ENCODE measurements at regions not wholly inside any gene's neighbourhood (a gene's known extent, or its start where the extent isn't known, plus 50 kb on each side); places are given as distances from the start of the nearest gene placed in this dataset.

- Histone ChIP-seq H3K27ac (replicated peaks) (no peak overlapping the region), H3K4me1 (no peaks in the 10 kb centered on the region), H3K36me3 (no peaks in the 10 kb centered on the region), H3K27me3 (ENCODE audit: low read depth) (no peaks in the 10 kb centered on the region), H3K9me3 (replicated peaks) (no peaks in the 10 kb centered on the region), H3K4me3 (no peak overlapping the region)
- DNase-seq: no peak
- intact Hi-C loops (cut with micrococcal nuclease): no loop called here
- TF ChIP-seq, protein P1, sequence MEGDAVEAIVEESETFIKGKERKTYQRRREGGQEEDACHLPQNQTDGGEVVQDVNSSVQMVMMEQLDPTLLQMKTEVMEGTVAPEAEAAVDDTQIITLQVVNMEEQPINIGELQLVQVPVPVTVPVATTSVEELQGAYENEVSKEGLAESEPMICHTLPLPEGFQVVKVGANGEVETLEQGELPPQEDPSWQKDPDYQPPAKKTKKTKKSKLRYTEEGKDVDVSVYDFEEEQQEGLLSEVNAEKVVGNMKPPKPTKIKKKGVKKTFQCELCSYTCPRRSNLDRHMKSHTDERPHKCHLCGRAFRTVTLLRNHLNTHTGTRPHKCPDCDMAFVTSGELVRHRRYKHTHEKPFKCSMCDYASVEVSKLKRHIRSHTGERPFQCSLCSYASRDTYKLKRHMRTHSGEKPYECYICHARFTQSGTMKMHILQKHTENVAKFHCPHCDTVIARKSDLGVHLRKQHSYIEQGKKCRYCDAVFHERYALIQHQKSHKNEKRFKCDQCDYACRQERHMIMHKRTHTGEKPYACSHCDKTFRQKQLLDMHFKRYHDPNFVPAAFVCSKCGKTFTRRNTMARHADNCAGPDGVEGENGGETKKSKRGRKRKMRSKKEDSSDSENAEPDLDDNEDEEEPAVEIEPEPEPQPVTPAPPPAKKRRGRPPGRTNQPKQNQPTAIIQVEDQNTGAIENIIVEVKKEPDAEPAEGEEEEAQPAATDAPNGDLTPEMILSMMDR (IDR thresholded peaks at IDR 0.05; ENCODE audit: borderline replicate concordance): no peak
Observed at GRCh38 chr18:28689588-28689987, 512.7 kb upstream of the CDH2 start.

DNA sequence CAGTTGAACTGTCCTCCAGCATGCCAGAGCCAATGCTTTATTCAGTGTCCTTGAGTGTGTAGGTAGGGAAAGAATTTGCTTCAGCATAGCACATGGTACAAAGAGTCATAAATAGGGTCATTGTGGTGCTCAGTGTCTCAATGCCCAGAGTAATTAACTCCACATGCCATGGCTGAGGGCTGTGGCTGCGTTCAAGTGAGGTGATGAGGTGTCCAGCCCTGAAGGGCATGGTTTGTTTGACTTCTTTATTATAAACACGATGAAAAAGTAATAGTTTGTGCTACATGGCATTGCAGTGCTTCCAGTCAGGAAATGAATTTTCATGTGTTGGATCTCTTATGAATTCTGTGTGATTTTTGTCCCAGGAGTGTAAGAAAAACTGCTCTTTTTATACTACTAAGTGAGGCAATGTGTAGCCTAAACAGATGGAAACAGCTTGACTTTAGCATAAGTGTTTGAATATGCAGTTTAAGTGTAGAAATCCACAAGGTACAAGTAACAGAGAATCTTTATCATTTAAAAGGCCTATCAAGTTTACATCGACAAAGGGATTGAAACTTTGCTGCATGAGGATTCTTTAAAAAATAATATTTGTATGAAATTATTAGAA lies 507.9 kb upstream of the CDH2 start:
- TF ChIP-seq, protein P1 (IDR thresholded peaks at IDR 0.05; ENCODE audit: borderline replicate concordance): no peak
- H3K4me3 ChIP-seq: no peak overlapping the region
- no peaks in the 10 kb centered on the region for H3K4me1 ChIP-seq
- no peak overlapping the region for H3K27ac ChIP-seq (replicated peaks)
- H3K36me3 ChIP-seq: no peaks in the 10 kb centered on the region
- intact Hi-C loops (cut with micrococcal nuclease): no loop called here
- H3K27me3 ChIP-seq (ENCODE audit: low read depth): no peaks in the 10 kb centered on the region
- no peak for DNase-seq
- no peaks in the 10 kb centered on the region for H3K9me3 ChIP-seq (replicated peaks)

- H3K27me3 ChIP-seq (ENCODE audit: low read depth): no peaks in the 10 kb centered on the region
- intact Hi-C loops (cut with micrococcal nuclease): no loop called here
- TF ChIP-seq, protein P1 (IDR thresholded peaks at IDR 0.05; ENCODE audit: borderline replicate concordance): no peak
- H3K4me1 ChIP-seq: no peaks in the 10 kb centered on the region
- no peak overlapping the region for H3K27ac ChIP-seq (replicated peaks)
- no peak overlapping the region for H3K4me3 ChIP-seq
- H3K9me3 ChIP-seq (replicated peaks): no peaks in the 10 kb centered on the region
- no peak for DNase-seq
- H3K36me3 ChIP-seq: no peaks in the 10 kb centered on the region
Observed at GRCh38 chr18:28682912-28683311, 506.0 kb upstream of the CDH2 start.

GRCh38 chr18:28669165-28669564 lies 492.2 kb upstream of the CDH2 start:
- peaks cover 6% of the 10 kb centered on the region for H3K9me3 ChIP-seq (replicated peaks)
- no peaks in the 10 kb centered on the region for H3K36me3 ChIP-seq
- intact Hi-C loops (cut with micrococcal nuclease): no loop called here
- no peaks in the 10 kb centered on the region for H3K4me1 ChIP-seq
- DNase-seq: no peak
- H3K4me3 ChIP-seq: no peak overlapping the region
- TF ChIP-seq, protein P1 (IDR thresholded peaks at IDR 0.05; ENCODE audit: borderline replicate concordance): no peak
- H3K27ac ChIP-seq (replicated peaks): no peak overlapping the region
- no peaks in the 10 kb centered on the region for H3K27me3 ChIP-seq (ENCODE audit: low read depth)

GRCh38 chr18:28666216-28666615 lies 489.3 kb upstream of the CDH2 start:
- H3K27me3 ChIP-seq (ENCODE audit: low read depth): no peaks in the 10 kb centered on the region
- H3K27ac ChIP-seq (replicated peaks): no peak overlapping the region
- intact Hi-C loops (cut with micrococcal nuclease): no loop called here
- no peak for DNase-seq
- no peaks in the 10 kb centered on the region for H3K36me3 ChIP-seq
- H3K4me1 ChIP-seq: no peaks in the 10 kb centered on the region
- peaks cover 6% of the 10 kb centered on the region for H3K9me3 ChIP-seq (replicated peaks)
- TF ChIP-seq, protein P1 (IDR thresholded peaks at IDR 0.05; ENCODE audit: borderline replicate concordance): no peak
- no peak overlapping the region for H3K4me3 ChIP-seq
